HEK293 (cell line): ENCODE measurements at regions not wholly inside any gene's neighbourhood (a gene's known extent, or its start where the extent isn't known, plus 50 kb on each side); places are given as distances from the start of the nearest gene placed in this dataset.

ENCODE experiments used
- CTCF ChIA-PET: fragments of 350-600 bp; formaldehyde crosslinking; extraction: SDS; loops from one replicate; lab custom pipeline; 2021; ENCODE audit warnings: antibody characterized with exemption; lab: Yijun Ruan, JAX
- POLR2A ChIA-PET: fragments of 300-600 bp; formaldehyde crosslinking; extraction: SDS; loops from one replicate; lab custom pipeline; 2020; ENCODE audit warnings: antibody characterized with exemption, inconsistent platforms; lab: Yijun Ruan, JAX
- H3K27ac ChIP-seq: fragments of 200-500 bp; sonication (Bioruptor generic); 2 replicates; pipeline ENCODE4 v1.5.1; 2014; ENCODE audit warnings: low read depth, low read length, control low read depth, inconsistent platforms; ENCODE audit errors: extremely low read depth
- H3K36me3 ChIP-seq, 2 experiments: fragments of 200-500 bp in 1 of 2; sonication (Bioruptor generic) in 1 of 2; 1 replicate in 1 of 2; 2 replicates in 1 of 2; pipeline ENCODE4 v1.5.1; 2014 to 2017; ENCODE audit warnings: inconsistent platforms in 2 of 2, low read length in 2 of 2; ENCODE audit not compliant: control insufficient read depth in 2 of 2, insufficient read depth in 1 of 2
- H3K4me1 ChIP-seq: fragments of 200-500 bp; sonication (Bioruptor generic); 2 replicates; pipeline ENCODE4 v1.5.1; 2014; ENCODE audit warnings: mild to moderate bottlenecking, low read length, inconsistent platforms; ENCODE audit not compliant: control insufficient read depth, insufficient read depth
- H3K4me3 ChIP-seq: 2 replicates; pipeline ENCODE4 v1.5.1; 2011; ENCODE audit warnings: low read depth, mild to moderate bottlenecking, control low read depth, low read length, moderate library complexity
- H3K9me3 ChIP-seq: fragments of 200-500 bp; sonication (Bioruptor generic); 2 replicates; pipeline ENCODE4 v1.5.1; 2014; ENCODE audit warnings: low read depth, low read length, inconsistent platforms; ENCODE audit not compliant: control insufficient read depth, insufficient read depth
- PATZ1 ChIP-seq: fragments of 450-650 bp; formaldehyde crosslinking; IDR thresholded peaks from 2 replicates; pipeline ENCODE4 v1.5.1; 2016; ENCODE audit warnings: missing biosample characterization, missing genetic modification characterization
- PRDM6 ChIP-seq: fragments of 450-650 bp; formaldehyde crosslinking; IDR thresholded peaks from 2 replicates; pipeline ENCODE4 v1.5.1; 2017; ENCODE audit warnings: missing biosample characterization, missing genetic modification characterization
- SP2 ChIP-seq: fragments of 450-650 bp; formaldehyde crosslinking; IDR thresholded peaks from 2 replicates; pipeline ENCODE4 v1.5.1; 2016; ENCODE audit warnings: missing biosample characterization, missing genetic modification characterization
- YY2 ChIP-seq: fragments of 450-650 bp; formaldehyde crosslinking; IDR thresholded peaks from 2 replicates; pipeline ENCODE4 v1.5.1; 2016; ENCODE audit warnings: missing biosample characterization, missing genetic modification characterization
- ZBTB11 ChIP-seq: fragments of 450-650 bp; formaldehyde crosslinking; conservative IDR thresholded peaks from 2 replicates; pipeline ENCODE4 v1.5.1; 2016; ENCODE audit warnings: low read depth, missing biosample characterization, missing genetic modification characterization
- ZBTB20 ChIP-seq: fragments of 450-650 bp; formaldehyde crosslinking; IDR thresholded peaks from 2 replicates; pipeline ENCODE4 v1.5.1; 2016; ENCODE audit warnings: missing biosample characterization, missing genetic modification characterization
- ZBTB21 ChIP-seq: fragments of 450-650 bp; formaldehyde crosslinking; IDR thresholded peaks from 2 replicates; pipeline ENCODE4 v1.5.1; 2017; ENCODE audit warnings: missing biosample characterization, missing genetic modification characterization
- ZFP69B ChIP-seq: fragments of 450-650 bp; formaldehyde crosslinking; IDR thresholded peaks from 2 replicates; pipeline ENCODE4 v1.5.1; 2016; ENCODE audit warnings: missing biosample characterization, missing genetic modification characterization
- ZNF121 ChIP-seq: fragments of 450-650 bp; formaldehyde crosslinking; IDR thresholded peaks from 2 replicates; pipeline ENCODE4 v1.5.1; 2016; ENCODE audit warnings: missing biosample characterization, missing genetic modification characterization
- ZNF155 ChIP-seq: fragments of 450-650 bp; formaldehyde crosslinking; IDR thresholded peaks from 2 replicates; pipeline ENCODE4 v1.5.1; 2016; ENCODE audit warnings: missing biosample characterization, missing genetic modification characterization
- ZNF157 ChIP-seq: fragments of 450-650 bp; formaldehyde crosslinking; IDR thresholded peaks from 2 replicates; pipeline ENCODE4 v1.5.1; 2016; ENCODE audit warnings: missing biosample characterization, missing genetic modification characterization
- ZNF202 ChIP-seq: fragments of 450-650 bp; formaldehyde crosslinking; IDR thresholded peaks from 2 replicates; pipeline ENCODE4 v1.5.1; 2016; ENCODE audit warnings: missing biosample characterization, missing genetic modification characterization, borderline replicate concordance
- ZNF211 ChIP-seq: fragments of 450-650 bp; formaldehyde crosslinking; IDR thresholded peaks from 2 replicates; pipeline ENCODE4 v1.5.1; 2016; ENCODE audit warnings: low read depth, missing biosample characterization, missing genetic modification characterization
- ZNF280C ChIP-seq: fragments of 450-650 bp; formaldehyde crosslinking; IDR thresholded peaks from 2 replicates; pipeline ENCODE4 v1.5.1; 2016; ENCODE audit warnings: missing biosample characterization, missing genetic modification characterization
- ZNF501 ChIP-seq: fragments of 450-650 bp; formaldehyde crosslinking; IDR thresholded peaks from 2 replicates; pipeline ENCODE4 v1.5.1; 2016; ENCODE audit warnings: missing biosample characterization, missing genetic modification characterization
- ZNF514 ChIP-seq: fragments of 450-650 bp; formaldehyde crosslinking; IDR thresholded peaks from 2 replicates; pipeline ENCODE4 v1.5.1; 2016; ENCODE audit warnings: missing biosample characterization, missing genetic modification characterization
- ZNF521 ChIP-seq: fragments of 450-650 bp; formaldehyde crosslinking; IDR thresholded peaks from 2 replicates; pipeline ENCODE4 v1.5.1; 2017; ENCODE audit warnings: missing biosample characterization, mild to moderate bottlenecking, missing genetic modification characterization
- ZNF555 ChIP-seq: fragments of 450-650 bp; formaldehyde crosslinking; conservative IDR thresholded peaks from 2 replicates; pipeline ENCODE4 v1.5.1; 2017; ENCODE audit warnings: missing biosample characterization, mild to moderate bottlenecking, missing genetic modification characterization, inconsistent platforms
- ZNF561 ChIP-seq: fragments of 450-650 bp; IDR thresholded peaks from 2 replicates; pipeline ENCODE4 v1.5.1; 2018; ENCODE audit warnings: missing biosample characterization, missing genetic modification characterization, borderline replicate concordance
- ZNF580 ChIP-seq: fragments of 450-650 bp; formaldehyde crosslinking; IDR thresholded peaks from 2 replicates; pipeline ENCODE4 v1.5.1; 2016; ENCODE audit warnings: missing biosample characterization, missing genetic modification characterization
- ZNF639 ChIP-seq: fragments of 450-650 bp; formaldehyde crosslinking; IDR thresholded peaks from 2 replicates; pipeline ENCODE4 v1.5.1; 2016; ENCODE audit warnings: missing biosample characterization, missing genetic modification characterization
- ZNF704 ChIP-seq: fragments of 450-650 bp; formaldehyde crosslinking; IDR thresholded peaks from 2 replicates; pipeline ENCODE4 v1.5.1; 2016; ENCODE audit warnings: missing biosample characterization, missing genetic modification characterization

- no peak for TF ChIP-seq ZNF280C
- TF ChIP-seq ZNF211 = no peak
- TF ChIP-seq ZBTB21 (tag by site-specific recombination) = no peak
- TF ChIP-seq YY2 (tag by site-specific recombination) = no peak
- no peak for TF ChIP-seq ZNF157 (tag by site-specific recombination)
- no peak for TF ChIP-seq ZNF202
- no peak for TF ChIP-seq ZNF501 (tag by site-specific recombination)
Measured at GRCh38 chr4:29310252-29310651, 1409.9 kb upstream of the PCDH7 start (continued).

- POLR2A ChIA-PET = no interaction called here
- CTCF ChIA-PET = no interaction called here
- Histone ChIP-seq H3K4me1 (no peaks in the 10 kb centered on the region), H3K27ac (no peak overlapping the region), H3K4me3 (no peak overlapping the region), H3K9me3 (no peaks in the 10 kb centered on the region), H3K36me3 (no peaks in the 10 kb centered on the region)
- TF ChIP-seq SP2 (tag by site-specific recombination) (no peak), ZNF521 (no peak), ZNF704 (tag by site-specific recombination) (no peak), ZBTB20 (tag by site-specific recombination) (no peak), ZBTB11 (tag by site-specific recombination) (no peak), ZNF121 (tag by site-specific recombination) (no peak), ZNF155 (no peak), ZNF639 (tag by site-specific recombination) (no peak), PATZ1 (tag by site-specific recombination) (no peak), ZNF514 (tag by site-specific recombination) (no peak), ZFP69B (no peak), ZNF561 (tag by site-specific recombination) (no peak), ZNF555 (tag by site-specific recombination) (no peak), ZNF580 (tag by site-specific recombination) (no peak), PRDM6 (no peak)
Measured at GRCh38 chr4:29311247-29311646, 1408.9 kb upstream of the PCDH7 start.
